ENCODE measurements at regions not wholly inside any gene's neighbourhood (a gene's known extent, or its start where the extent isn't known, plus 50 kb on each side); places are given as distances from the start of the nearest gene placed in this dataset.

GRCh38 chr20:23167431-23167830, 81.3 kb upstream of the CD93 start:
- TF ChIP-seq CTCF (IDR thresholded peaks at IDR 0.05) (no peak), POLR2A (IDR thresholded peaks at IDR 0.05) (no peak)

Measured in right lobe of liver (tissue), 4 donors.